MM.1S (cell line): ENCODE measurements at regions not wholly inside any gene's neighbourhood (a gene's known extent, or its start where the extent isn't known, plus 50 kb on each side); places are given as distances from the start of the nearest gene placed in this dataset.

Experiments
- DNase-seq: peaks from one replicate; pipeline ENCODE4 v3.0.0-alpha.2; 2015
- H2AFZ ChIP-seq: fragments of 300-600 bp; sonication (generic); 2 replicates; pipeline ENCODE4 v1.6.0; 2016; ENCODE audit warnings: antibody characterized with exemption, low read length
- H3F3A ChIP-seq: fragments of 300-600 bp; sonication (generic); 2 replicates; pipeline ENCODE4 v1.6.1; 2016; ENCODE audit warnings: mild to moderate bottlenecking, antibody characterized with exemption, low read length, moderate library complexity, mixed read lengths; ENCODE audit not compliant: insufficient read depth
- H3K27ac ChIP-seq: fragments of 300-600 bp; sonication (generic); 2 replicates; pipeline ENCODE4 v1.5.1; 2016; ENCODE audit warnings: mild to moderate bottlenecking, low read length
- H3K27me3 ChIP-seq: fragments of 300-600 bp; sonication (generic); replicated peaks from 2 replicates; pipeline ENCODE4 v1.6.0; 2016; ENCODE audit warnings: low read length; ENCODE audit not compliant: insufficient read depth
- H3K36me3 ChIP-seq: fragments of 300-600 bp; sonication (generic); replicated peaks from 2 replicates; pipeline ENCODE4 v1.6.1; 2016; ENCODE audit warnings: mild to moderate bottlenecking, low read length, mixed read lengths; ENCODE audit not compliant: insufficient read depth
- H3K4me1 ChIP-seq: fragments of 300-600 bp; sonication (generic); 2 replicates; pipeline ENCODE4 v1.6.1; 2016; ENCODE audit warnings: low read length, mixed read lengths
- H3K4me2 ChIP-seq: fragments of 300-600 bp; sonication (generic); 2 replicates; pipeline ENCODE4 v1.6.0; 2016; ENCODE audit warnings: low read depth, low read length
- H3K4me3 ChIP-seq: fragments of 300-600 bp; sonication (generic); 2 replicates; pipeline ENCODE4 v1.5.1; 2016; ENCODE audit warnings: low read length, mixed read lengths
- H3K79me2 ChIP-seq: fragments of 300-600 bp; sonication (generic); 2 replicates; pipeline ENCODE4 v1.6.1; 2016; ENCODE audit warnings: mixed run types, low read length, mixed read lengths
- H3K9ac ChIP-seq: fragments of 300-600 bp; sonication (generic); 2 replicates; pipeline ENCODE4 v1.6.1; 2016; ENCODE audit warnings: low read length, mixed read lengths
- H3K9me2 ChIP-seq: fragments of 300-600 bp; sonication (generic); replicated peaks from 2 replicates; pipeline ENCODE4 v1.6.1; 2016; ENCODE audit warnings: mild to moderate bottlenecking, low read length, mixed read lengths; ENCODE audit not compliant: insufficient read depth
- H3K9me3 ChIP-seq: fragments of 300-600 bp; sonication (generic); replicated peaks from 2 replicates; pipeline ENCODE4 v1.6.1; 2016; ENCODE audit warnings: mild to moderate bottlenecking, low read length, mixed read lengths; ENCODE audit not compliant: insufficient read depth
- H4K20me1 ChIP-seq: fragments of 300-600 bp; sonication (generic); 2 replicates; pipeline ENCODE4 v1.6.1; 2016; ENCODE audit warnings: mild to moderate bottlenecking, low read length, moderate library complexity, mixed read lengths; ENCODE audit not compliant: insufficient read depth
- EZH2 ChIP-seq: fragments of 300-600 bp; sonication (generic); optimal IDR thresholded peaks from 2 replicates; pipeline ENCODE3; 2017; ENCODE audit warnings: low read depth, mild to moderate bottlenecking, antibody characterized with exemption, low read length, mixed read lengths
- EZH2phosphoT487 ChIP-seq: fragments of 300-600 bp; sonication (generic); IDR thresholded peaks from 2 replicates; pipeline ENCODE4 v1.6.1; 2018; ENCODE audit warnings: antibody characterized with exemption, low read length
- TF ChIP-seq, protein P1 (sequence below): fragments of 300-600 bp; sonication (generic); IDR thresholded peaks from 2 replicates; pipeline ENCODE4 v1.5.1; 2016; ENCODE audit warnings: antibody characterized with exemption, low read length, mixed read lengths

DNA sequence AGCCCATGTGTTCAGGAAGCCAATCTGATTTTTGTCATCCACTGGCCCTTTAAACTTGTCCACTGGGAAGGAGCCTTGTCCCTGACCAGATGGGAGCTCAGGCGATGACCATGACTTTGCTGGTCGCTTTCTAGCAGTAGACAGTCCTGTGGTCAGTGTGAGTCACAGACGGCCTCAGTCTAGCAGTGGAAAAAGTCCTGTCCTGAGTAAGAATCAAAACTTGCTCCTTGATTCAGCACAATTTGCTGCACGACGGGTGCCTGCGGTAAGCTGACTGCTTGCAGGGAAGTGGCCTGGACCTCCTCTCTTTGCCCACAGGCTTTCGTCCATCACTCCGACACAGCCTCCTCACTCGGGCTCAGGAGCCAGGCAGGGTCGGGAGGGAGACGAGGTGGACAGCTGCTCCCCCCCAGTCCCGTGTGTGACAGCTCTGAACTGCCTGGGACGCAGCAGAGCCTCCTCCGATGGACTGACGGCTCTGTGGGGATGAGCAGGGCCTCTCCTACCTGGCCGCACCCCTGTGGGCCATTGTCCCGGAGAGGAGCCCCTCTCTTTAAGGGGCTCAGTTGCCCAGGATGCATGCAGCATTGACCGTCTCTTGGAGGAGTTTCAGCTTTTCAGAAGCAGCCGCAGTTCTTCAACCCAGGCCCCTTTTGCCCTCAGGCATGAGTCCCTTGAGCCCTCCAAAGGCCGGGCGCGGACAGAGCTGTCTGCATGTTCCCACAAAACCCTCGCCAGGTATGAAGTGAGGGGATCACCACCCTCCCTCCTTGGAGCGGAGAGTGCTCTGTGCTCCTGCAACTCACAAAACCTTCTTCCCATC, 209.2 kb downstream of the ANKRD60 start:
- Histone ChIP-seq H3K36me3 (no peaks in the 10 kb centered on the region), H3K4me2 (no peak overlapping the region), H3K9ac (no peak overlapping the region), H3K9me3 (no peaks in the 10 kb centered on the region), H2AFZ (no peak overlapping the region), H3K27me3 (peaks cover 96% of the 10 kb centered on the region), H3K4me1 (no peaks in the 10 kb centered on the region), H4K20me1 (no peaks in the 10 kb centered on the region), H3K27ac (no peak overlapping the region), H3K4me3 (no peak overlapping the region), H3K9me2 (no peaks in the 10 kb centered on the region), H3F3A (no peaks in the 10 kb centered on the region), H3K79me2 (no peaks in the 10 kb centered on the region)
- no peak for DNase-seq
- TF ChIP-seq, protein P1, sequence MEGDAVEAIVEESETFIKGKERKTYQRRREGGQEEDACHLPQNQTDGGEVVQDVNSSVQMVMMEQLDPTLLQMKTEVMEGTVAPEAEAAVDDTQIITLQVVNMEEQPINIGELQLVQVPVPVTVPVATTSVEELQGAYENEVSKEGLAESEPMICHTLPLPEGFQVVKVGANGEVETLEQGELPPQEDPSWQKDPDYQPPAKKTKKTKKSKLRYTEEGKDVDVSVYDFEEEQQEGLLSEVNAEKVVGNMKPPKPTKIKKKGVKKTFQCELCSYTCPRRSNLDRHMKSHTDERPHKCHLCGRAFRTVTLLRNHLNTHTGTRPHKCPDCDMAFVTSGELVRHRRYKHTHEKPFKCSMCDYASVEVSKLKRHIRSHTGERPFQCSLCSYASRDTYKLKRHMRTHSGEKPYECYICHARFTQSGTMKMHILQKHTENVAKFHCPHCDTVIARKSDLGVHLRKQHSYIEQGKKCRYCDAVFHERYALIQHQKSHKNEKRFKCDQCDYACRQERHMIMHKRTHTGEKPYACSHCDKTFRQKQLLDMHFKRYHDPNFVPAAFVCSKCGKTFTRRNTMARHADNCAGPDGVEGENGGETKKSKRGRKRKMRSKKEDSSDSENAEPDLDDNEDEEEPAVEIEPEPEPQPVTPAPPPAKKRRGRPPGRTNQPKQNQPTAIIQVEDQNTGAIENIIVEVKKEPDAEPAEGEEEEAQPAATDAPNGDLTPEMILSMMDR = no peak
- TF ChIP-seq EZH2phosphoT487 (no peak), EZH2 (no peak)

DNA sequence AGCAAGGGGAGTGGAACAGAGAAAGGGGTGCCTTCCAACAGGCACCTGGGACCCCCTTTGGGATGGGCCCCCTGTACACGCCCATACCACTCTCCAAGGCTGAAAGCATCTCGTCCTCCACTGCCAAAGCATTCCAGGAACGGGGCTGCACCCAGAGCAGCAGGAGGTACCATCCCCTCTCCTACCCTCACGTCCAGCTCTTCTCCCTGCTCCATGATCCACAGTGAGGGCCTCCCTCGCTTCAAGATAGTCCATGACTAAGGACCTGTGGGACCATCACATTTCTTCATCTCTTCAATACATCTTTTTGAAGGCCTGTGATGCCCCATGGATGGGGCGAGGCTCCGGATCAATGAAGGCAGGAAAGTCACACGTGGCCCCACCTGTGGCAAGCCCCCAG, 209.9 kb downstream of the ANKRD60 start:
- no peak for TF ChIP-seq EZH2phosphoT487
- TF ChIP-seq EZH2 = no peak
- TF ChIP-seq, protein P1 = no peak
- Histone ChIP-seq H3F3A (no peaks in the 10 kb centered on the region), H4K20me1 (no peaks in the 10 kb centered on the region), H2AFZ (no peak overlapping the region), H3K79me2 (no peaks in the 10 kb centered on the region), H3K4me2 (no peak overlapping the region), H3K9me3 (no peaks in the 10 kb centered on the region), H3K27ac (no peak overlapping the region), H3K36me3 (no peaks in the 10 kb centered on the region), H3K27me3 (peaks cover 98% of the 10 kb centered on the region), H3K4me3 (no peak overlapping the region), H3K9me2 (no peaks in the 10 kb centered on the region), H3K4me1 (no peaks in the 10 kb centered on the region), H3K9ac (no peak overlapping the region)
- DNase-seq = no peak

DNA sequence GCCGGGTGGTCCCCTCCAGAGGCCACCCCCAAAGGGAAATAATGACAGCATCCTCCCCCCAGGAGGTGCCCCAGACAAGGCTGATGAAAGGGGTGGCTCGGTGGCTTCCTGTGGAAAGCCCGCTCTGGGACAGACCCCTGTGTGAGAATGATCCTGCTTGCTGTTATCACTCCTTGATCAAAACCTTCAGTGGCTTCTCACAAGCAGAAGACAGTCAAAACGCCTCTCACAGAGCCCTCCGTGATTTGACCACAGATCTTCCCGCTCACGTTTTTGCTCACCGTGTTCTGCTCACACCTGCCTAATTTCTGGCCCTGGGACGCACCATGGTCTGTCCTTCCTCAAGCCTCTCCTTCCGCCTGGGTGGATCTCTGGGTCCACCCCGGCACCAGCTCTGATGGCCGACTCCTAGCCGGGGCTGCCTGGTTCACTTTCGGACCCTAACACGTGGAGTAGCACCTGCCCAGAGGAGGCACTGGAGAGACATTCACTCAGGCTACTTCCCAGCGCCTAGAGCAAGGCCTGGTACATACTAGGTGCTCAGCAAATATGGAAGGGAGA, 210.4 kb downstream of the ANKRD60 start:
- Histone ChIP-seq H3K36me3 (no peaks in the 10 kb centered on the region), H2AFZ (no peak overlapping the region), H3K9ac (no peak overlapping the region), H3K9me2 (no peaks in the 10 kb centered on the region), H3K9me3 (no peaks in the 10 kb centered on the region), H3K27me3 (peaks cover 98% of the 10 kb centered on the region), H3K4me3 (no peak overlapping the region), H3K4me1 (no peaks in the 10 kb centered on the region), H3K27ac (no peak overlapping the region), H3F3A (no peaks in the 10 kb centered on the region), H3K79me2 (no peaks in the 10 kb centered on the region), H3K4me2 (no peak overlapping the region), H4K20me1 (no peaks in the 10 kb centered on the region)
- TF ChIP-seq, protein P1 = no peak
- TF ChIP-seq EZH2 = no peak
- no peak for TF ChIP-seq EZH2phosphoT487
- DNase-seq = no peak
